ENCODE measurements at regions not wholly inside any gene's neighbourhood (a gene's known extent, or its start where the extent isn't known, plus 50 kb on each side); places are given as distances from the start of the nearest gene placed in this dataset.

GRCh38 chr6:84618046-84618752 is 146.2 kb downstream of the TBX18 start (continued):
- TF ChIP-seq ZNF660 (tag by site-specific recombination; IDR thresholded peaks at IDR 0.05) (peak; percentile 27; the same call in 1 of the 2 replicates), ZNF112 (tag by site-specific recombination; IDR thresholded peaks at IDR 0.05) (no peak), ZNF645 (tag by site-specific recombination; IDR thresholded peaks at IDR 0.05) (no peak), ZBTB6 (tag by site-specific recombination; IDR thresholded peaks at IDR 0.05) (no peak), ZNF510 (tag by site-specific recombination; IDR thresholded peaks at IDR 0.05; ENCODE audit: insufficient replicate concordance) (no peak), ZNF76 (tag by site-specific recombination; IDR thresholded peaks at IDR 0.05; ENCODE audit: borderline replicate concordance, low read depth) (no peak), GLI4 (tag by site-specific recombination; IDR thresholded peaks at IDR 0.05) (no peak), HOXA7 (CRISPR knock-in tag; IDR thresholded peaks at IDR 0.05; ENCODE audit: borderline replicate concordance) (no peak), CTCF (tag by site-specific recombination; IDR thresholded peaks at IDR 0.05) (no peak), ZNF571 (tag by site-specific recombination; IDR thresholded peaks at IDR 0.05) (no peak), ZXDB (tag by site-specific recombination; IDR thresholded peaks at IDR 0.05) (no peak), ZFP69B (tag by site-specific recombination; IDR thresholded peaks at IDR 0.05) (peak; percentile 34; the same call in 1 of the 2 replicates), OSR2 (tag by site-specific recombination; IDR thresholded peaks at IDR 0.05) (peak; percentile 88), ZNF280D (tag by site-specific recombination; IDR thresholded peaks at IDR 0.05) (no peak), SETDB1 (IDR thresholded peaks at IDR 0.05; ENCODE audit: insufficient read length, low read length) (no peak), ZNF830 (tag by site-specific recombination; IDR thresholded peaks at IDR 0.05; ENCODE audit: low read depth) (no peak), ZNF658 (tag by site-specific recombination; IDR thresholded peaks at IDR 0.05) (no peak), ZNF626 (tag by site-specific recombination; IDR thresholded peaks at IDR 0.05) (0 out of 2 replicates have a peak, but pooled peaks have one; percentile 24), ZNF155 (tag by site-specific recombination; IDR thresholded peaks at IDR 0.05) (no peak), ZBTB10 (tag by site-specific recombination; IDR thresholded peaks at IDR 0.05) (no peak), ZNF843 (tag by site-specific recombination; IDR thresholded peaks at IDR 0.05) (no peak), PRDM1 (tag by site-specific recombination; IDR thresholded peaks at IDR 0.05) (no peak), ZNF24 (tag by site-specific recombination; IDR thresholded peaks at IDR 0.05) (no peak), PRDM2 (tag by site-specific recombination; IDR thresholded peaks at IDR 0.05; ENCODE audit: borderline replicate concordance) (no peak)

All from HEK293 (cell line).